ENCODE measurements at regions not wholly inside any gene's neighbourhood (a gene's known extent, or its start where the extent isn't known, plus 50 kb on each side); places are given as distances from the start of the nearest gene placed in this dataset.
"Not testable (repeated sequence)": the region's sequence is repeated elsewhere in the genome, so short reads cannot be mapped to it uniquely, and the experiment has no call there.

DNA sequence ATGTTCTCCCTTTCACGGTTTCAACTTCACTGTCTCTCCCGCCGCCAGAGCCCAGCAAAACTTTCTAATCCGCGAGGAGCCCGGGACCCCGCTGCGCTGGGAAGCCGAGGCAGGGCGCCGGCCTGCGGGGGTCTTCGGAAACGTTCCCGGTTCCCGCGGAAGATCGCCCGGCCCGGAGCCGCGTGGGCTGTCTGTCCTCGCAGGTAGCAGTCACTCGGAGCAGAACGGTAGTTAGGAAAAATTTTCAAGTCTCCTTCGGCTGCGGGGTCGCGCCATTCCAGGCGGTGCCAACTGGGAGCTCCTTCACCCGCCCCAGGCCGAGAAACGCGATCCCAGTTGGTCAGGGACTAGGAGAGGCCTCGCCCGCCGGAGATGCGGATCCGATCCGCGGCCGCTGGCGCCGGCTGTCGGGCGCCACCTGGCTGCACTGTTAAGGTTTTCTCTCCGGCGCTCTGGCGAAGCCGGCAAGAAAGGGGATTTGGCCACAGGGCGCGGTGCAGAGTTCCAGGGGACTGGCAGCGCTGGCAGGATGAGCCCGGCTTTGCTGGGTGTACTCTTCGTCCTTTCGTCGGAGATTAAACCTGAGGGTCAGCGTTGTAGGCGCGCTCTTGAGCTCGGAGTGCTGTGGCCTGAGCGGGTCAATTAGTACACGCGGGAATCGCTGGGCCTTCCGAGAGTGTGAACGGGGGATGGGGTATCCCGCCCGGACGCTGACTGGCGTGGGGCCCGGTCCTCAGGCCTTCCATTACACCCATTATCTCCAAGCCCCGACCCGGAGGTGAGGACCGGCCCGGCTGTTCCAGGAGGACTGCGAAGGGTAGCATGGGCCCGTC, 135.4 kb downstream of the KCNJ12 start:
- no peaks in the 10 kb centered on the region for H3K36me3 ChIP-seq
- intact Hi-C loops (cut with DNase I): loop anchor here (1.0 to 10.0 kb wide), 12 partner anchors 53 to 397 kb away; partner anchors contain the start of genes MAP2K3 (in 6 of the 10) and DHRS7B (in 4 of the 10)
- H3K4me1 ChIP-seq: peaks cover 0 to 20% (median 4%) of the 10 kb centered on the region in 9 donors
- ATAC-seq: peak; percentile 93 to 98 (median 96)
- 5 to 6% methylated on average over 78 of the region's 78 CpGs for WGBS, 2 donors
- H3K27ac ChIP-seq: peak overlapping the region in 9 of 10 donors; percentile 21 to 81 (median 60)
- H3K9me3 ChIP-seq: no peaks in the 10 kb centered on the region
- peaks cover 0 to 21% (median 0%) of the 10 kb centered on the region in 7 donors for H3K27me3 ChIP-seq
- DNase-seq: peak; percentile 82 to 86
- TF ChIP-seq, protein P1, sequence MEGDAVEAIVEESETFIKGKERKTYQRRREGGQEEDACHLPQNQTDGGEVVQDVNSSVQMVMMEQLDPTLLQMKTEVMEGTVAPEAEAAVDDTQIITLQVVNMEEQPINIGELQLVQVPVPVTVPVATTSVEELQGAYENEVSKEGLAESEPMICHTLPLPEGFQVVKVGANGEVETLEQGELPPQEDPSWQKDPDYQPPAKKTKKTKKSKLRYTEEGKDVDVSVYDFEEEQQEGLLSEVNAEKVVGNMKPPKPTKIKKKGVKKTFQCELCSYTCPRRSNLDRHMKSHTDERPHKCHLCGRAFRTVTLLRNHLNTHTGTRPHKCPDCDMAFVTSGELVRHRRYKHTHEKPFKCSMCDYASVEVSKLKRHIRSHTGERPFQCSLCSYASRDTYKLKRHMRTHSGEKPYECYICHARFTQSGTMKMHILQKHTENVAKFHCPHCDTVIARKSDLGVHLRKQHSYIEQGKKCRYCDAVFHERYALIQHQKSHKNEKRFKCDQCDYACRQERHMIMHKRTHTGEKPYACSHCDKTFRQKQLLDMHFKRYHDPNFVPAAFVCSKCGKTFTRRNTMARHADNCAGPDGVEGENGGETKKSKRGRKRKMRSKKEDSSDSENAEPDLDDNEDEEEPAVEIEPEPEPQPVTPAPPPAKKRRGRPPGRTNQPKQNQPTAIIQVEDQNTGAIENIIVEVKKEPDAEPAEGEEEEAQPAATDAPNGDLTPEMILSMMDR (IDR thresholded peaks at IDR 0.05): peak; percentile 71 to 94 (median 85)
- H3K4me3 ChIP-seq: peak overlapping the region; percentile 38 to 69 (median 62)

DNA sequence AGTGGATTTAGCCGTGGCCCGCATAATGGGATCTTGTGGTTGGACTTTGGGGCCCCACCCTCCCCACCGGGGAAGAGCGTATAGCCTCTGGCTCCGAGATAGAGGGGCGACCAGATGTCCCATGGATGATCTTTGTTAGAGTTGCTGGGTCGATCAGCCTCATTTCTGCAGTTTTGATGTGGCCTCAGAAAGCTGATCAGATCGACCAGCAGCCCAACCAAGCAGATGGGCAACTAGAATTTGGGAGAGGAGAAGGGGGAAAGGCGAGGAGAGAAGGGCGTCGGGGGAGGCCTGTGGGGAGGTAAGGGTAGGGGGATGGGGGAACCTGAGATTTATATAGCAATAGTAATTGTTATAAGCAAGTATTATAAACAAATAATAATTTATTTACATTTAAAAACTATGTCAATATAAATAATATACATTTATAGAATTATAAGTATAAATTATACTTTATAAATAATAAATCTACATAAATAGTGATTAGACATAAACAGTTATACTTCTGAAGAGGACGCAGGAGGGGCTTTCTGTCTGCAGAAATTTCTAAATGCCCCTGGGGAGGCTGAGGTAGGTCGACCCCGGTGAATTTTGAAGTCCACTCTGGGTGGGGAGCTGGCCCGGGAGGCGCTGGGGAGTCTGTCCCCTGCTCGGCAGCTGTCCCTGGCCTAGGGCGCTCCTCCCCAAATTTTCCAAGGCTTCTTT, 136.3 kb downstream of the KCNJ12 start:
- TF ChIP-seq, protein P1 (IDR thresholded peaks at IDR 0.05): no peak

DNA sequence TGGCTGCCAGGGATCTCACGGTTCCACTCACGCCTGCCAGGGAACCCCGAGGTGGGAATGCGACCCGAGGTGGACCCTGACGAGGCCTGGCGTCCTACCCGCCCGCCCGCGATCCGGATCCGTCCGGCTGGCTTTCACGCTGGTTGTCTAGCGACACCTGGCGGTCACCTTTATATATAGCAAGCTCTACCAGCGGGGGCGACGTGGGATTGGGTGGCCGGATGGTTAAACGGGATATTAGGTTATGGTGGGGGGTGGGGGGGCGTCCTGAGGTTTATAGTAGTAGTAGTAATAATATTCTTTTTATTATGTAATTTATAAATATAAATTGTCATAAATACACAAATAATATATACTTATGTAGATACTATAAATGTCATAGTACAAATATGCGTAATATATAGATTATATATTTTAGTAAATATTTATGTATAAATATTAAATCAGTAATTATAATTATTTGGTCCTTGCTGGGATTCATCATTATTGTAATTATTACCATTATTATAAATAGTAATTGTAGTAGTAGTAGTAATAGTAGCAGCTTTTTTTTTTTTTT, 136.9 kb downstream of the KCNJ12 start:
- Histone ChIP-seq H3K27ac (peak overlapping the region in 1 of 10 donors; percentile 43), H3K36me3 (no peaks in the 10 kb centered on the region), H3K4me3 (peak overlapping the region in 5 of 10 donors; percentile 12 to 33 (median 23)), H3K9me3 (no peaks in the 10 kb centered on the region), H3K27me3 (peaks cover 0 to 21% (median 0%) of the 10 kb centered on the region in 7 donors), H3K4me1 (peaks cover 0 to 20% (median 4%) of the 10 kb centered on the region in 9 donors)
- TF ChIP-seq, protein P1 (IDR thresholded peaks at IDR 0.05): peak; percentile 74 to 88 (median 80)
- peak; percentile 73 to 81 for DNase-seq
- intact Hi-C loops (cut with DNase I): loop anchor here (1.0 to 10.0 kb wide), 10 partner anchors 56 to 398 kb away; partner anchors contain the start of genes MAP2K3 (in 6 of the 10) and DHRS7B (in 4 of the 10)
- ATAC-seq: peak; percentile 32 to 70 (median 54)
- 4 to 5% methylated on average over 24 of the region's 24 CpGs for WGBS, 2 donors

More for the DNA sequence above, 136.3 kb downstream of the KCNJ12 start:
- ATAC-seq: peak in 2 of 8 donors; percentile 6 to 8
- peaks cover 0 to 20% (median 4%) of the 10 kb centered on the region in 9 donors for H3K4me1 ChIP-seq
- WGBS, 2 donors: 60 to 71% methylated on average over 17 to 18 of the region's 18 CpGs
- peak overlapping the region in 1 of 10 donors; percentile 43 for H3K27ac ChIP-seq
- H3K4me3 ChIP-seq: peak overlapping the region in 5 of 10 donors; percentile 12 to 33 (median 23)
- no peaks in the 10 kb centered on the region for H3K9me3 ChIP-seq
- intact Hi-C loops (cut with DNase I): loop anchor here (1.0 to 10.0 kb wide), 11 partner anchors 55 to 398 kb away; partner anchors contain the start of genes MAP2K3 (in 6 of the 10) and DHRS7B (in 4 of the 10)
- no peak for DNase-seq
- H3K36me3 ChIP-seq: no peaks in the 10 kb centered on the region
- H3K27me3 ChIP-seq: peaks cover 0 to 21% (median 0%) of the 10 kb centered on the region in 7 donors

DNA sequence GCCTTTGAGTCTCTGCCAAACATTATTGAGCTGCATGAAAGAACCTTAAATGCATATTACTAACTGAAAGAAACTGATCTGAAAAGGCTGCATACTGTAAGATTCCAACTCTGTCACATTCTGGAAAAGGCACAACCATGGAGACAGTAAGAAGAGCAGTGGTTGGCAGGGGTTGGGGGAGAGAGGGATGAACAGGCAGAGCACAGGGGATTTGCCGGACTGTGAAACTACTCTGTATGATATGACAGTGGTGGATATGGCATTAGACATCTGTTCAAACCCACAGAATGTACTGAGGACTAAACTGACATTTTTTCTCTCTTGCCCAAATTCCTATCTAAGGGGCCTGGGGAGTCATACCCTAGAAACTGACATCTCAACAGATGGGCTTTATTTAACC, 138.4 kb downstream of the KCNJ12 start:
- not testable (repeated sequence) for H3K9me3 ChIP-seq, H3K4me3 ChIP-seq, H3K36me3 ChIP-seq, ATAC-seq, H3K27ac ChIP-seq, DNase-seq
- 87 to 91% methylated on average over 1 of the region's 1 CpG for WGBS, 2 donors
- intact Hi-C loops (cut with DNase I): loop anchor here (5.0 to 10.0 kb wide), 7 partner anchors 57 to 400 kb away; partner anchors contain the start of genes MAP2K3 (in 6 of the 10) and DHRS7B (in 4 of the 10)
- H3K27me3 ChIP-seq: peaks cover 0 to 21% (median 0%) of the 10 kb centered on the region in 7 donors
- H3K4me1 ChIP-seq: peaks cover 0 to 20% (median 4%) of the 10 kb centered on the region in 9 donors
